ENCODE measurements at regions not wholly inside any gene's neighbourhood (a gene's known extent, or its start where the extent isn't known, plus 50 kb on each side); places are given as distances from the start of the nearest gene placed in this dataset.

GRCh38 chr15:35834216-35834830 is 288.4 kb upstream of the DPH6 start:
- no peaks in the 10 kb centered on the region; a peak in 1 of 5 replicates for H3K27me3 ChIP-seq (ENCODE audit: control insufficient read depth in 2 of 2, insufficient read depth in 2 of 2, low read length in 2 of 2)
- in situ Hi-C loops (cut with MboI), result no loop called here
- H3K4me1 ChIP-seq (replicated peaks in 1 of 2; ENCODE audit: control insufficient read depth in 2 of 2, insufficient read depth in 2 of 2, low read length in 2 of 2), result no peaks in the 10 kb centered on the region
- WGBS (ENCODE audit: insufficient coverage, low coverage, missing lambda C conversion rate), result 0% methylated on average over 4 of the region's 4 CpGs
- H3K9ac ChIP-seq (ENCODE audit: insufficient read depth in 1 of 2, low read depth in 2 of 2, low read length in 2 of 2), result no peak overlapping the region
- no peaks in the 10 kb centered on the region for H3K9me3 ChIP-seq (replicated peaks; ENCODE audit: control insufficient read depth, insufficient read depth, low read depth, low read length)
- no peaks in the 10 kb centered on the region for H3K79me2 ChIP-seq (ENCODE audit: control insufficient read depth, insufficient read depth, low read length)
- H3K9me1 ChIP-seq (ENCODE audit: control insufficient read depth, insufficient read depth, low read length), result no peaks in the 10 kb centered on the region
- intact Hi-C loops (cut with micrococcal nuclease), result no loop called here
- ATAC-seq, result no peak
- no peaks in the 10 kb centered on the region for H4K20me1 ChIP-seq (replicated peaks; ENCODE audit: control insufficient read depth, insufficient read depth, low read length)
- CTCF ChIA-PET (ENCODE audit: low intra/inter-chr PET ratio), result no interaction called here
- no peak overlapping the region for H3K4me3 ChIP-seq
- H3K27ac ChIP-seq (ENCODE audit: extremely low read depth, low read depth, low read length), result no peak overlapping the region
- no peak overlapping the region for H2AFZ ChIP-seq (ENCODE audit: low read depth, low read length)
- H3K4me2 ChIP-seq (ENCODE audit: insufficient read depth, low read length), result no peak overlapping the region
- H3K36me3 ChIP-seq (ENCODE audit: control insufficient read depth, insufficient read depth, low read length), result no peaks in the 10 kb centered on the region
- no peak for FAIRE-seq
- no TSS peak for BruUV-seq (replicated peaks)
- POLR2A ChIA-PET, result no interaction called here
- no peak for DNase-seq (ENCODE audit: extremely low read depth in 1 of 4, low spot score in 3 of 4)
- TF ChIP-seq ZBTB33 (CRISPR knock-in tag; IDR thresholded peaks at IDR 0.05), result no peak
- no peak for TF ChIP-seq GABPB1 (CRISPR knock-in tag; IDR thresholded peaks at IDR 0.05)
- no peak for TF ChIP-seq ZNF23 (CRISPR knock-in tag; IDR thresholded peaks at IDR 0.05)
- no peak for TF ChIP-seq SAFB (IDR thresholded peaks at IDR 0.05; ENCODE audit: borderline replicate concordance, low read depth, low read length)
- no peak for TF ChIP-seq RBM14 (IDR thresholded peaks at IDR 0.05; ENCODE audit: borderline replicate concordance, insufficient read depth, low read depth, low read length)
- no peak for TF ChIP-seq ZNF561 (CRISPR knock-in tag; conservative IDR thresholded peaks at IDR 0.05)
- TF ChIP-seq IFI16 (CRISPR knock-in tag; IDR thresholded peaks at IDR 0.05), result no peak
- no peak for TF ChIP-seq GTF2A2 (tag; IDR thresholded peaks at IDR 0.05)
- TF ChIP-seq SMARCA5 (IDR thresholded peaks at IDR 0.05), result no peak
- TF ChIP-seq ZSCAN32 (CRISPR knock-in tag; IDR thresholded peaks at IDR 0.05), result no peak
- TF ChIP-seq U2AF2 (optimal IDR thresholded peaks at IDR 0.05; ENCODE audit: low read depth, low read length), result no peak
- TF ChIP-seq SNAPC5 (CRISPR knock-in tag; IDR thresholded peaks at IDR 0.05), result no peak
- no peak for TF ChIP-seq SNIP1 (IDR thresholded peaks at IDR 0.05; ENCODE audit: low read depth)
- no peak for TF ChIP-seq ZNF717 (CRISPR knock-in tag; IDR thresholded peaks at IDR 0.05)
- no peak for TF ChIP-seq CHD1 (IDR thresholded peaks at IDR 0.05; ENCODE audit: low read length)
- no peak for TF ChIP-seq RFX5 (IDR thresholded peaks at IDR 0.05; ENCODE audit: low read depth, low read length)
- no peak for TF ChIP-seq CREB3L1 (IDR thresholded peaks at IDR 0.05; ENCODE audit: borderline replicate concordance, low read depth)
- TF ChIP-seq ELK1 (CRISPR knock-in tag; IDR thresholded peaks at IDR 0.05), result no peak
- no peak for TF ChIP-seq CREB3 (tag; conservative IDR thresholded peaks at IDR 0.05; ENCODE audit: low read depth)
